GM19043 (cell line): ENCODE measurements at regions not wholly inside any gene's neighbourhood (a gene's known extent, or its start where the extent isn't known, plus 50 kb on each side); places are given as distances from the start of the nearest gene placed in this dataset.
"Not testable (repeated sequence)": the region's sequence is repeated elsewhere in the genome, so short reads cannot be mapped to it uniquely, and the experiment has no call there.

Source experiments
- ATAC-seq: cut with Tn5 transposase; IDR thresholded peaks from one replicate; pipeline ENCODE4 v1.9.1; 2021; ENCODE audit warnings: low read depth; ENCODE audit not compliant: unreplicated experiment

GRCh38 chr2:51894584-51894983 is 862.7 kb upstream of the NRXN1 start:
- ATAC-seq: not testable (repeated sequence)

- no peak for ATAC-seq
These were observed 856.2 kb upstream of the NRXN1 start for GRCh38 chr2:51888120-51888519.

- ATAC-seq: no peak
These were observed 849.7 kb upstream of the NRXN1 start for GRCh38 chr2:51881673-51882072.

GRCh38 chr2:51880153-51880552 is 848.2 kb upstream of the NRXN1 start:
- ATAC-seq: no peak

GRCh38 chr2:51866361-51866760 is 834.4 kb upstream of the NRXN1 start:
- ATAC-seq: no peak

- no peak for ATAC-seq
These were observed 827.3 kb upstream of the NRXN1 start for GRCh38 chr2:51859260-51859659.

- no peak for ATAC-seq
These were observed 823.8 kb upstream of the NRXN1 start for GRCh38 chr2:51855683-51856082.

- no peak for ATAC-seq
These were observed 814.9 kb upstream of the NRXN1 start for GRCh38 chr2:51846796-51847195.

GRCh38 chr2:51846018-51846417 is 814.1 kb upstream of the NRXN1 start:
- ATAC-seq: no peak

- ATAC-seq: no peak
These were observed 812.7 kb upstream of the NRXN1 start for GRCh38 chr2:51844596-51844995.

- ATAC-seq: no peak
These were observed 797.5 kb upstream of the NRXN1 start for GRCh38 chr2:51829477-51829876.

- ATAC-seq: no peak
These were observed 793.9 kb upstream of the NRXN1 start for GRCh38 chr2:51825823-51826222.

GRCh38 chr2:51813247-51813646 is 781.3 kb upstream of the NRXN1 start:
- ATAC-seq: no peak

GRCh38 chr2:51812138-51812866 is 780.4 kb upstream of the NRXN1 start:
- no peak for ATAC-seq

- ATAC-seq: no peak
These were observed 778.3 kb upstream of the NRXN1 start for GRCh38 chr2:51810197-51810596.

GRCh38 chr2:51807229-51807628 is 775.3 kb upstream of the NRXN1 start:
- ATAC-seq: no peak

- ATAC-seq: no peak
These were observed 763.4 kb upstream of the NRXN1 start for GRCh38 chr2:51795248-51795888.

- no peak for ATAC-seq
These were observed 759.6 kb upstream of the NRXN1 start for GRCh38 chr2:51791496-51791895.

- ATAC-seq: no peak
These were observed 758.9 kb upstream of the NRXN1 start for GRCh38 chr2:51790854-51791253.

- ATAC-seq: no peak
These were observed 758.0 kb upstream of the NRXN1 start for GRCh38 chr2:51789918-51790317.

GRCh38 chr2:51782921-51783765 is 751.2 kb upstream of the NRXN1 start:
- ATAC-seq: no peak
